Parathyroid adenoma (tissue), 2 donors: ENCODE measurements at regions not wholly inside any gene's neighbourhood (a gene's known extent, or its start where the extent isn't known, plus 50 kb on each side); places are given as distances from the start of the nearest gene placed in this dataset.
"Not testable (repeated sequence)": the region's sequence is repeated elsewhere in the genome, so short reads cannot be mapped to it uniquely, and the experiment has no call there.

Experiments
- H2AFZ ChIP-seq: fragments of 300-600 bp; sonication (generic); one replicate; pipeline ENCODE4 v1.7.0; 2017; ENCODE audit warnings: antibody characterized with exemption, mild to moderate bottlenecking
- H3K27ac ChIP-seq: fragments of 300-600 bp; sonication (generic); one replicate; pipeline ENCODE4 v1.7.0; 2017
- H3K27me3 ChIP-seq: fragments of 300-600 bp; sonication (generic); one replicate; pipeline ENCODE4 v1.7.0; 2017; ENCODE audit warnings: low read length; ENCODE audit not compliant: control insufficient read depth, insufficient read depth
- H3K36me3 ChIP-seq: fragments of 300-600 bp; sonication (generic); one replicate; pipeline ENCODE4 v1.7.0; 2017; ENCODE audit warnings: low read length; ENCODE audit not compliant: control insufficient read depth, insufficient read depth
- H3K4me1 ChIP-seq: fragments of 300-600 bp; sonication (generic); one replicate; pipeline ENCODE4 v1.7.0; 2017; ENCODE audit warnings: control low read depth
- H3K4me2 ChIP-seq: fragments of 300-600 bp; sonication (generic); one replicate; pipeline ENCODE4 v1.7.0; 2017; ENCODE audit warnings: low read length
- H3K4me3 ChIP-seq: fragments of 300-600 bp; sonication (generic); one replicate; pipeline ENCODE4 v1.7.0; 2017; ENCODE audit warnings: low read depth, low read length
- H3K79me2 ChIP-seq: fragments of 300-600 bp; sonication (generic); one replicate; pipeline ENCODE4 v1.7.0; 2017; ENCODE audit warnings: control low read depth
- H3K9ac ChIP-seq: fragments of 300-600 bp; sonication (generic); one replicate; pipeline ENCODE4 v1.7.0; 2017; ENCODE audit warnings: mild to moderate bottlenecking
- H3K9me3 ChIP-seq: fragments of 300-600 bp; sonication (generic); one replicate; pipeline ENCODE4 v1.7.0; 2017; ENCODE audit warnings: low read length; ENCODE audit not compliant: control insufficient read depth
- TF ChIP-seq, protein P1 (sequence below): fragments of 300-600 bp; sonication (generic); IDR thresholded peaks from one replicate; pipeline ENCODE4 v1.7.0; 2017; ENCODE audit warnings: antibody characterized with exemption, mild to moderate bottlenecking
- donor health status: primary hyperparathyroidism.

DNA sequence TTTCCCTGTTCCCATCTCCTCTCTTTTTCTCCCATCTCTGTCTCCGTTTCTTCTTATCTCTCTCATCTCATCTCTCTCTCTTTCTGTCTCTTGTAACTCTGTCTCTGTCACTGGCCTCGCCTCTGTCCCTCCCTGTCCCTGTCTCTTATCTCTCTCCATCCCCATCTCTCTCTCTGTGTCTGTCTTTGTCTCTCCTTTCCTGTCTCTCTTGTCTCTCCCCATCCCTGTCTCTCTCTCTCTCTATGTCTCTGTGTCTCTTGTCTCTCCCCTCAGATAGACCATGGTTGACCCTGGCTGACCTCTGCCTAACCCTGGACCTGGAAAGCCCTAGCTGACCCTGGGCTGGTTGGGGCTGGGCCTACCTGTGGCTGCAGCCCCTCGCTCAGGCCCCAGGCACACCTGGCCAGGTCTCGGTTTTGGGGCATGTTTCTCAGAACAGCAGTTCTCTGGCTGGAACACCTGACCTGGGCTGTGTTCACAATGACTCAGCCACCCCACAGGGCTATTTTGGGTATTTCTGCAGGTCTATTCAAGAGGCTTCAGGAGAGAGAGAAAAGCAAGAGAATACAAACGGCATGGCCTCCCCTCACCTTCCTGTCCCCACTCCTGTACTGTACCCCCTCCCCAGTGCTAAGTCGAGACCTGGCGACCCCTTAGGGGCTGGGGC, 174.4 kb downstream of the TMEM121 start:
- TF ChIP-seq, protein P1, sequence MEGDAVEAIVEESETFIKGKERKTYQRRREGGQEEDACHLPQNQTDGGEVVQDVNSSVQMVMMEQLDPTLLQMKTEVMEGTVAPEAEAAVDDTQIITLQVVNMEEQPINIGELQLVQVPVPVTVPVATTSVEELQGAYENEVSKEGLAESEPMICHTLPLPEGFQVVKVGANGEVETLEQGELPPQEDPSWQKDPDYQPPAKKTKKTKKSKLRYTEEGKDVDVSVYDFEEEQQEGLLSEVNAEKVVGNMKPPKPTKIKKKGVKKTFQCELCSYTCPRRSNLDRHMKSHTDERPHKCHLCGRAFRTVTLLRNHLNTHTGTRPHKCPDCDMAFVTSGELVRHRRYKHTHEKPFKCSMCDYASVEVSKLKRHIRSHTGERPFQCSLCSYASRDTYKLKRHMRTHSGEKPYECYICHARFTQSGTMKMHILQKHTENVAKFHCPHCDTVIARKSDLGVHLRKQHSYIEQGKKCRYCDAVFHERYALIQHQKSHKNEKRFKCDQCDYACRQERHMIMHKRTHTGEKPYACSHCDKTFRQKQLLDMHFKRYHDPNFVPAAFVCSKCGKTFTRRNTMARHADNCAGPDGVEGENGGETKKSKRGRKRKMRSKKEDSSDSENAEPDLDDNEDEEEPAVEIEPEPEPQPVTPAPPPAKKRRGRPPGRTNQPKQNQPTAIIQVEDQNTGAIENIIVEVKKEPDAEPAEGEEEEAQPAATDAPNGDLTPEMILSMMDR, result no peak
- no peaks in the 10 kb centered on the region for H3K27me3 ChIP-seq
- H3K4me1 ChIP-seq, result no peaks in the 10 kb centered on the region
- no peak overlapping the region for H2AFZ ChIP-seq
- H3K9me3 ChIP-seq, result no peaks in the 10 kb centered on the region
- no peak overlapping the region for H3K27ac ChIP-seq
- H3K79me2 ChIP-seq, result no peaks in the 10 kb centered on the region
- no peak overlapping the region for H3K9ac ChIP-seq
- no peak overlapping the region for H3K4me3 ChIP-seq
- H3K4me2 ChIP-seq, result no peak overlapping the region
- H3K36me3 ChIP-seq, result no peaks in the 10 kb centered on the region

DNA sequence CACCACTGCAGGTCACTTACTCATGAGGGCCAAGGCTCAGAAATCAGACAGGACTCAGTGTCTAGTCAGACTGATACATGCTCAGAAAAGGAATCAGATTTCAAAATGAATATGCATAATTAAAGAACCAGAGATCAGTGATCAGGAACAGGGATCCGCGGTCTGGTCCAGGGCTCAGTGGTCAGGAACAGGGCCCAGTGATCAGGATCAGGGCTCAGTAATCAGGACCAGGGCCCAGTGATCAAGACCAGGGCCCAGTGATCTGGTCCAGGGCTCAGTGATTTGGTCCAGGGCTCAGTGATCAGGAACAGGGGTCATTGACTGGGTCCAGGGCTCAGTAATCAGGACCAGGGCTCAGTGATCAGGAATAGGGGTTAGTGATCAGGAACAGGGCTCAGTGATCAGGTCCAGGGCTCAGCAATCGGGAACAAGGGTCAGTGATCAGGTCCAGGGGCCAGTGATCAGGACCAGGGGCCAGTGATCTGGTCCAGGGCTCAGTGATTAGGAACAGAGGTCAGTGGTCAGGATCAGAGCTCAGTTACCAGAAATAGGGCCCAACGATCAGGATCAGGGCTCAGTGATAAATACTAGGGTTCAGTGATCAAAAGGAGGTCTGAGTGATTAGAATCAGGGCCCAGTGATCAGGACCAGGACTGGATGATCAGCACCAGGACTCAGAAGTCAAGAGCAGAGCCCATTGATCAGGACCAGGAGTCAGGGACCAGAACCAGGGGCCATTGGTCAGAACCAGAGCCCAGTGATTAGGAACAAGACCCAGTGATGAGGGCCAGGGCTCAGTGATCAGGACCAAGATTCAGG, 175.3 kb downstream of the TMEM121 start:
- Histone ChIP-seq H3K36me3 (no peaks in the 10 kb centered on the region), H2AFZ (no peak overlapping the region), H3K4me3 (no peak overlapping the region), H3K9ac (no peak overlapping the region), H3K79me2 (no peaks in the 10 kb centered on the region), H3K9me3 (no peaks in the 10 kb centered on the region), H3K27me3 (no peaks in the 10 kb centered on the region), H3K27ac (no peak overlapping the region), H3K4me1 (no peaks in the 10 kb centered on the region), H3K4me2 (no peak overlapping the region)
- TF ChIP-seq, protein P1, result no peak

- Histone ChIP-seq H2AFZ (no peak overlapping the region), H3K27me3 (no peaks in the 10 kb centered on the region), H3K4me2 (no peak overlapping the region), H3K4me1 (no peaks in the 10 kb centered on the region), H3K9ac (no peak overlapping the region), H3K27ac (no peak overlapping the region), H3K4me3 (no peak overlapping the region), H3K9me3 (no peaks in the 10 kb centered on the region), H3K36me3 (no peaks in the 10 kb centered on the region), H3K79me2 (no peaks in the 10 kb centered on the region)
- TF ChIP-seq, protein P1, result no peak
Observed at GRCh38 chr14:105702275-105702817, 176.0 kb downstream of the TMEM121 start.

DNA sequence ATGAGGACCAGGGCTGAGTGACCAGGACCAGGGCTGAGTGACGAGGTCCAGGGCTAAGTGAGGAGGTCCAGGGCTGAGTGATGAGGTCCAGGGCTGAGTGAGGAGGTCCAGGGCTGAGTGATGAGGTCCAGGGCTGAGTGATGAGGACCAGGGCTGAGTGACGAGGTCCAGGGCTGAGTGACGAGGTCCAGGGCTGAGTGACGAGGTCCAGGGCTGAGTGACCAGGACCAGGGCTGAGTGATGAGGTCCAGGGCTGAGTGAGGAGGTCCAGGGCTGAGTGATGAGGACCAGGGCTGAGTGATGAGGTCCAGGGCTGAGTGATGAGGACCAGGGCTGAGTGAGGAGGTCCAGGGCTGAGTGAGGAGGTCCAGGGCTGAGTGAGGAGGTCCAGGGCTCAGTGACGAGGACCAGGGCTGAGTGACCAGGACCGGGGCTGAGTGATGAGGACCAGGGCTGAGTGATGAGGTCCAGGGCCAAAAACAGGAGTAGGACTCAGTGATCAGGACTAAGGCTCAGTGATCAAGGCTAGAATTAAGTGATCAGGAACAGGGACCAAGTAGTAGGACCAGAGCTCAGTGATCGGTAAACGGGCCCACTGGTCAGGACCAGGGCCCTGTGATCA, 176.8 kb downstream of the TMEM121 start:
- not testable (repeated sequence) for H3K4me2 ChIP-seq, H3K79me2 ChIP-seq, H3K9me3 ChIP-seq, H3K4me1 ChIP-seq, H3K9ac ChIP-seq, H3K36me3 ChIP-seq, H3K27ac ChIP-seq, H3K27me3 ChIP-seq, H2AFZ ChIP-seq, H3K4me3 ChIP-seq

DNA sequence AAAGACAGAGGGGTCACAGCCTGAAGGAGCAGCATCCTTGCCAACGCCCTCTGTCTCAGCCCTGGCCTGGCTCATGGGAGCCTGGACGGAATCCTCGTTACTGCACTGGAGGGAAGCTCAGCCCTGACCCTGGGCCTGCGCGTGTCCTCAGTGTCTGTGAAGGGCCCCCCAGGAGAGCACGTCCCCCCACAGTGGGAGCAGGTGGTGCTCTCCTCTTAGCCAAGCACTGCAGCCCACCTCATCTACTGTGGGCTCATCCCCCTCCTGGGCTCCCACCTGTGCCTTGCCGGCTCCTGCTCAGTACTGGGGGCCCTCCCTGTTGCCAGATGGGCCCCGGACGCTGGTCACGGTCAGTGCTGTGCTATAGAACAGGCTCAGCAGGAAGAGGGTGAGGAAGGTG, 177.7 kb downstream of the TMEM121 start:
- not testable (repeated sequence) for H3K27me3 ChIP-seq, H3K79me2 ChIP-seq, H2AFZ ChIP-seq, H3K9ac ChIP-seq, H3K4me3 ChIP-seq, H3K27ac ChIP-seq, H3K9me3 ChIP-seq, H3K4me1 ChIP-seq, H3K36me3 ChIP-seq, H3K4me2 ChIP-seq

DNA sequence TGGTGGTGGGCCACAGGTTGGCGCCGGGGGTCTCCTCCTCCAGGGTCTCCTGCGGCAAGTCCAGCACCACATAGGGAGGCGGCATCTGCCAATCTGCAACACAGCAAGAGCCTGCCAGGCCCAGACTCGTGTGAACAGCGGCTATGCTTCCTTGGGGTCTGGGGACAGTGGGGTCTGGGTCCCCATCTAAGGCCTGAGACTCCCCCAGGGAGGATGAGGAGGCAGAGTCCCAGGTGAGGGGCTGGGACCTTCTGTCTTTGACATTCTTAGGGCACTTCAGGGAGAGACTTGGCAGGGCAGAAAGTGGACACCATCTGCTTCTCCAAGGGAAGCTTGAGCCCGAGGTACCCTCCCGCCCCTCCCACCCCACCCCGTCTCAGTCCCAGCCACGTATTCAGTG, 178.1 kb downstream of the TMEM121 start:
- H3K27me3 ChIP-seq, H3K27ac ChIP-seq, H3K4me2 ChIP-seq, H3K4me3 ChIP-seq, H2AFZ ChIP-seq, H3K9ac ChIP-seq, H3K9me3 ChIP-seq, H3K36me3 ChIP-seq, H3K79me2 ChIP-seq, H3K4me1 ChIP-seq: not testable (repeated sequence)

DNA sequence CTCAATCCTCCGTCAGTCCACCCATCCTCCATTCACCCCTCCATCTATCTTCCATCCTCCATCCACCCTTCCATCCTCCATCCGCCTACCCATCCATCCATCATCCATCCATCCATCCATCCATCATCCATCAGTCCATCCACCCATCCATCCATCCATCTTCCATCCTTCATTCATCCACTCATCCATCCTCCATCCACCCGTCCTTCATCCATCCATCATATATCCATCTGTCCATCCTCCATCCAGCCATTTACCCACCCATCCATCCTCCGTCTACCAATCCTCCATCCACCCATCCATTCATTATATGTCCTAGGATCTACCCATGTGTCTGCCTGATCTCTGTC, 179.1 kb downstream of the TMEM121 start:
- not testable (repeated sequence) for H2AFZ ChIP-seq, H3K79me2 ChIP-seq, H3K27me3 ChIP-seq, H3K4me1 ChIP-seq, H3K27ac ChIP-seq, H3K9ac ChIP-seq, H3K36me3 ChIP-seq, H3K4me3 ChIP-seq, H3K4me2 ChIP-seq, H3K9me3 ChIP-seq
